ENCODE measurements at regions not wholly inside any gene's neighbourhood (a gene's known extent, or its start where the extent isn't known, plus 50 kb on each side); places are given as distances from the start of the nearest gene placed in this dataset.

DNA sequence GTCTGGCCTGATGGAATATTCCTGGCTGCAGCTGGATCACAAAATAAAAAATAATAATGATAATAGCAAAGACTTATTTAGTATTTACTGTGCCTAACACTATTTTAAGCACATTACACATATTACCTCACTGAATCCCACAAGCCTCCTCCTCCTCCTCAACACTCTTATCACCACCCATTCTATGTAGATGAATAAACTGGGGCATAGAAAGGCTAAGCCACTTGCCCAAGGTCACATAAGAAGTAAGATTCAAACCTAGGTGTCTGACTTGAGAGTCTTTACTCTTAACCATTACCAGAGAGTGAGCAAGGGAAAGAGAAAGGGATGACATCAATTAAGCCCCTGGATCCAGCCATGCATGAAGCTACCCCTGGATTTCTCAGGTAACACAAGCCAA, 493.1 kb downstream of the SHQ1 start:
- Histone ChIP-seq H4K91ac (ENCODE audit: insufficient read depth, low read depth, low read length) (no peak overlapping the region), H3K79me1 (ENCODE audit: low read depth in 1 of 2, low read length in 2 of 2) (no peaks in the 10 kb centered on the region), H2BK5ac (ENCODE audit: low read depth, low read length, poor library complexity, severe bottlenecking) (no peak overlapping the region), H3K4me3 (ENCODE audit: insufficient read depth, low read depth, low read length) (no peak overlapping the region), H3K18ac (ENCODE audit: low read depth, low read length) (no peak overlapping the region), H3K27ac (ENCODE audit: insufficient read depth, low read length) (no peak overlapping the region), H3K27me3 (ENCODE audit: control insufficient read depth, insufficient read depth, low read length) (peaks cover 9% of the 10 kb centered on the region), H3K23ac (ENCODE audit: low read depth, low read length) (no peak overlapping the region), H3K56ac (ENCODE audit: extremely low read depth, insufficient read depth, low read length) (no peak overlapping the region), H3K14ac (replicated peaks; ENCODE audit: low read depth, low read length) (no peak overlapping the region), H2BK120ac (ENCODE audit: low read depth, low read length) (no peak overlapping the region), H3K4me1 (ENCODE audit: control insufficient read depth, insufficient read depth, low read length) (no peaks in the 10 kb centered on the region), H3K36me3 (ENCODE audit: control insufficient read depth, insufficient read depth, low read length) (no peaks in the 10 kb centered on the region), H4K5ac (ENCODE audit: low read depth, low read length) (no peak overlapping the region), H3K4ac (ENCODE audit: low read depth, low read length) (no peak overlapping the region), H3K9me1 (ENCODE audit: insufficient read depth, low read length) (no peaks in the 10 kb centered on the region; the same call in 1 of the 2 replicates), H3K4me2 (ENCODE audit: low read depth, low read length) (no peak overlapping the region), H3K9ac (ENCODE audit: low read depth, low read length) (no peak overlapping the region), H2BK15ac (ENCODE audit: low read depth, low read length) (no peak overlapping the region), H2AFZ (replicated peaks; ENCODE audit: low read length, poor library complexity) (no peak overlapping the region), H4K8ac (ENCODE audit: low read depth in 2 of 2, low read length in 2 of 2) (no peak overlapping the region), H2BK20ac (ENCODE audit: low read depth, low read length) (no peak overlapping the region), H2AK9ac (replicated peaks; ENCODE audit: low read depth, low read length, poor library complexity) (no peak overlapping the region), H4K20me1 (ENCODE audit: insufficient read depth, low read length) (no peaks in the 10 kb centered on the region; the same call in 1 of the 2 replicates), H3K9me3 (ENCODE audit: control insufficient read depth, insufficient read depth, low read length) (no peaks in the 10 kb centered on the region), H2AK5ac (ENCODE audit: low read depth, low read length) (no peak overlapping the region)
- no TSS peak for BruUV-seq (replicated peaks)
- dilution Hi-C loops (cut with HindIII; ENCODE audit: low sequenced_read_pairs, unreplicated experiment) (no loop called here), intact Hi-C loops (cut with micrococcal nuclease) (no loop called here), in situ Hi-C loops (cut with MboI; ENCODE audit: low sequenced_read_pairs) (no loop called here)
- DNase-seq (no peak), ATAC-seq (ENCODE audit: low read depth) (no peak)
- POLR2A ChIA-PET (ENCODE audit: unreplicated experiment) = no interaction called here
- CTCF ChIA-PET = no interaction called here
- TF ChIP-seq NFE2L2 (IDR thresholded peaks at IDR 0.05; ENCODE audit: low read depth, low read length) (no peak), MAZ (IDR thresholded peaks at IDR 0.05; ENCODE audit: borderline replicate concordance, low read depth, low read length) (no peak), SMC3 (IDR thresholded peaks at IDR 0.05; ENCODE audit: low read depth, low read length) (no peak), RAD21 (IDR thresholded peaks at IDR 0.05; ENCODE audit: low read length) (no peak), CHD1 (IDR thresholded peaks at IDR 0.05; ENCODE audit: low read depth, low read length) (no peak), BHLHE40 (IDR thresholded peaks at IDR 0.05; ENCODE audit: low read depth, low read length) (no peak), RFX5 (IDR thresholded peaks at IDR 0.05; ENCODE audit: low read depth, low read length) (no peak), RCOR1 (IDR thresholded peaks at IDR 0.05; ENCODE audit: insufficient replicate concordance, low read length) (no peak), FOS (IDR thresholded peaks at IDR 0.05; ENCODE audit: low read depth, low read length) (no peak), MXI1 (IDR thresholded peaks at IDR 0.05; ENCODE audit: borderline replicate concordance, low read depth, low read length) (no peak), CTCF (conservative IDR thresholded peaks at IDR 0.05; ENCODE audit: low read depth, low read length) (no peak)
- TF ChIP-seq, protein P1, sequence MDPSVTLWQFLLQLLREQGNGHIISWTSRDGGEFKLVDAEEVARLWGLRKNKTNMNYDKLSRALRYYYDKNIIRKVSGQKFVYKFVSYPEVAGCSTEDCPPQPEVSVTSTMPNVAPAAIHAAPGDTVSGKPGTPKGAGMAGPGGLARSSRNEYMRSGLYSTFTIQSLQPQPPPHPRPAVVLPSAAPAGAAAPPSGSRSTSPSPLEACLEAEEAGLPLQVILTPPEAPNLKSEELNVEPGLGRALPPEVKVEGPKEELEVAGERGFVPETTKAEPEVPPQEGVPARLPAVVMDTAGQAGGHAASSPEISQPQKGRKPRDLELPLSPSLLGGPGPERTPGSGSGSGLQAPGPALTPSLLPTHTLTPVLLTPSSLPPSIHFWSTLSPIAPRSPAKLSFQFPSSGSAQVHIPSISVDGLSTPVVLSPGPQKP (IDR thresholded peaks at IDR 0.05; ENCODE audit: borderline replicate concordance, low read depth, low read length) = no peak
- TF ChIP-seq, protein P2, sequence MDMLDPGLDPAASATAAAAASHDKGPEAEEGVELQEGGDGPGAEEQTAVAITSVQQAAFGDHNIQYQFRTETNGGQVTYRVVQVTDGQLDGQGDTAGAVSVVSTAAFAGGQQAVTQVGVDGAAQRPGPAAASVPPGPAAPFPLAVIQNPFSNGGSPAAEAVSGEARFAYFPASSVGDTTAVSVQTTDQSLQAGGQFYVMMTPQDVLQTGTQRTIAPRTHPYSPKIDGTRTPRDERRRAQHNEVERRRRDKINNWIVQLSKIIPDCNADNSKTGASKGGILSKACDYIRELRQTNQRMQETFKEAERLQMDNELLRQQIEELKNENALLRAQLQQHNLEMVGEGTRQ (IDR thresholded peaks at IDR 0.05; ENCODE audit: low read depth, low read length) = no peak

Data from IMR-90 (cell line).